Fibroblast of lung (primary cell): ENCODE measurements at regions not wholly inside any gene's neighbourhood (a gene's known extent, or its start where the extent isn't known, plus 50 kb on each side); places are given as distances from the start of the nearest gene placed in this dataset.

Experiments
- DNase-seq, 2 donors: peaks; one replicate each; pipeline versions ENCODE4 v3.0.0 to v3.0.0-alpha.2; 2010; ENCODE audit warnings: low read depth in 2 of 2
- H2AFZ ChIP-seq: 2 replicates; pipeline ENCODE4 v1.5.1; 2012; ENCODE audit warnings: low read length, control low read depth, inconsistent platforms
- H3K27ac ChIP-seq: 2 replicates; pipeline ENCODE4 v1.5.1; 2011; ENCODE audit warnings: low read length, control low read depth; ENCODE audit not compliant: insufficient read depth
- H3K27me3 ChIP-seq: 2 replicates; pipeline ENCODE4 v1.5.1; 2011; ENCODE audit warnings: mild to moderate bottlenecking, low read length; ENCODE audit not compliant: control insufficient read depth, insufficient read depth
- H3K36me3 ChIP-seq: 2 replicates; pipeline ENCODE4 v1.5.1; 2011; ENCODE audit warnings: low read length; ENCODE audit not compliant: control insufficient read depth, insufficient read depth
- H3K4me1 ChIP-seq: 2 replicates; pipeline ENCODE4 v1.5.1; 2011; ENCODE audit warnings: low read length; ENCODE audit not compliant: control insufficient read depth, insufficient read depth; ENCODE audit errors: extremely low read depth
- H3K4me2 ChIP-seq: 2 replicates; pipeline ENCODE4 v1.5.1; 2011; ENCODE audit warnings: low read length, control low read depth; ENCODE audit not compliant: insufficient read depth; ENCODE audit errors: extremely low read depth
- H3K4me3 ChIP-seq, 4 experiments: fragments of 200-600 bp in 1 of 4; sonication (generic) in 1 of 4; replicated peaks in 1 of 4; 2 replicates each; pipeline ENCODE4 v1.5.1; 2011 to 2016; ENCODE audit warnings: low read length in 4 of 4, low read depth in 3 of 4, mild to moderate bottlenecking in 3 of 4, control low read depth in 2 of 4, inconsistent platforms in 1 of 4, mixed read lengths in 1 of 4; ENCODE audit not compliant: insufficient read depth in 1 of 4; ENCODE audit errors: control extremely low read depth in 1 of 4
- H3K79me2 ChIP-seq: 2 replicates; pipeline ENCODE4 v1.5.1; 2012; ENCODE audit warnings: mild to moderate bottlenecking, low read length, inconsistent platforms; ENCODE audit not compliant: control insufficient read depth, insufficient read depth
- H3K9ac ChIP-seq: 2 replicates; pipeline ENCODE4 v1.5.1; 2011; ENCODE audit warnings: mild to moderate bottlenecking, low read length, control low read depth; ENCODE audit not compliant: insufficient read depth
- H3K9me3 ChIP-seq: 2 replicates; pipeline ENCODE4 v1.5.1; 2012; ENCODE audit warnings: low read depth, low read length; ENCODE audit not compliant: control insufficient read depth, insufficient read depth
- H4K20me1 ChIP-seq: 2 replicates; pipeline ENCODE4 v1.5.1; 2011; ENCODE audit warnings: low read length; ENCODE audit not compliant: control insufficient read depth, insufficient read depth; ENCODE audit errors: extremely low read depth
- EZH2 ChIP-seq: IDR thresholded peaks from 2 replicates; pipeline ENCODE4 v1.5.1; 2012; ENCODE audit warnings: low read length, control low read depth, mild to moderate bottlenecking; ENCODE audit errors: missing control alignments
- TF ChIP-seq, protein P1 (sequence below), 2 donors: IDR thresholded peaks in 1 of 2; conservative IDR thresholded peaks in 1 of 2; 1 replicate in 1 of 2; 2 replicates in 1 of 2; pipeline ENCODE4 v1.5.1; 2011 to 2012; ENCODE audit warnings: low read length in 2 of 2, control low read depth in 1 of 2, inconsistent platforms in 1 of 2, low read depth in 1 of 2, mild to moderate bottlenecking in 1 of 2

DNA sequence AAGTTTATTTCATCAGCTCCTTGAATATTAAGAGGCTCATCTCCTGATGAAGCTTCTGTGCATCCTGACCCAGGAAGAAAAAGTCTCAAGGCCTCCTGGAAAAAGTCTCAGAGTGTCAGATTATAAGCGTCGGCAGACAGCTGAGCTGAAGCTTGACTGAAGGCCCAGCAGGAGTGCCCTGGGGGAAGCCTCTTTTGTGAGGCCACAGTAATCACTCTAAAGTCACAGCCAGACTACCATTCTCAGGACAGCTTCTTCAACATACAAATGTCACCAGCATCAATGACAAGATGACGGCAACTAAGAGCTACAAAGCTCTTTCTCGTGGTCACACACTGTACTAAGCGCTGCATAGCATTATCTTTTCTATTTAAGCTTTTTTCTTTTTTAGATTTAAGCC lies 72.7 kb upstream of the LRRN1 start:
- Histone ChIP-seq H3K9me3 (no peaks in the 10 kb centered on the region), H3K4me2 (no peak overlapping the region), H3K4me3 (no peak overlapping the region), H4K20me1 (no peaks in the 10 kb centered on the region), H3K4me1 (no peaks in the 10 kb centered on the region), H2AFZ (no peak overlapping the region), H3K27ac (no peak overlapping the region), H3K9ac (no peak overlapping the region), H3K79me2 (no peaks in the 10 kb centered on the region), H3K36me3 (no peaks in the 10 kb centered on the region), H3K27me3 (no peaks in the 10 kb centered on the region)
- TF ChIP-seq EZH2, result no peak
- TF ChIP-seq, protein P1, sequence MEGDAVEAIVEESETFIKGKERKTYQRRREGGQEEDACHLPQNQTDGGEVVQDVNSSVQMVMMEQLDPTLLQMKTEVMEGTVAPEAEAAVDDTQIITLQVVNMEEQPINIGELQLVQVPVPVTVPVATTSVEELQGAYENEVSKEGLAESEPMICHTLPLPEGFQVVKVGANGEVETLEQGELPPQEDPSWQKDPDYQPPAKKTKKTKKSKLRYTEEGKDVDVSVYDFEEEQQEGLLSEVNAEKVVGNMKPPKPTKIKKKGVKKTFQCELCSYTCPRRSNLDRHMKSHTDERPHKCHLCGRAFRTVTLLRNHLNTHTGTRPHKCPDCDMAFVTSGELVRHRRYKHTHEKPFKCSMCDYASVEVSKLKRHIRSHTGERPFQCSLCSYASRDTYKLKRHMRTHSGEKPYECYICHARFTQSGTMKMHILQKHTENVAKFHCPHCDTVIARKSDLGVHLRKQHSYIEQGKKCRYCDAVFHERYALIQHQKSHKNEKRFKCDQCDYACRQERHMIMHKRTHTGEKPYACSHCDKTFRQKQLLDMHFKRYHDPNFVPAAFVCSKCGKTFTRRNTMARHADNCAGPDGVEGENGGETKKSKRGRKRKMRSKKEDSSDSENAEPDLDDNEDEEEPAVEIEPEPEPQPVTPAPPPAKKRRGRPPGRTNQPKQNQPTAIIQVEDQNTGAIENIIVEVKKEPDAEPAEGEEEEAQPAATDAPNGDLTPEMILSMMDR (conservative IDR thresholded peaks at IDR 0.05 in 1 of 2, IDR thresholded peaks at IDR 0.05 in 1 of 2; ENCODE audit: low read depth in 1 of 2, low read length in 2 of 2), result no peak
- no peak for DNase-seq

DNA sequence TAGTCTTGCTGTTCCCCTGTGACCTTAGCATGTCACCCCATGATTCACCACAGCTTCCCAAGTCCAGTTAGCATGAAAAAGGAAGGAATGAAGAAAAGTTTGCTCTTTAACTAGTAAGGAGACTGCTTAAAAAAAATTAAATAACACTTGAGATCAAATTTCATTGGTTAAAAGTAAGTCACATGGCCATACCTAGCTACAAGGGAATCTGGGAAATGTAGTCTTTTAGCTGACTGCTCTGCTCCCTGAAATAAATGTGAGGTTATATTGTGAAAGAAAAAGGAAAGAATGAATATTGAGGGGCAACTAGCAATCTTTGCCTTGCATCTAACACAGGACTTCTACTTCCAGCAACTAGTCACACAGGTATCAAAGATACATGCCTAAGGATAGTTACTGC lies 84.7 kb upstream of the LRRN1 start:
- Histone ChIP-seq H3K27ac (no peak overlapping the region), H3K4me1 (no peaks in the 10 kb centered on the region), H3K36me3 (no peaks in the 10 kb centered on the region), H3K9ac (no peak overlapping the region), H2AFZ (no peak overlapping the region), H4K20me1 (no peaks in the 10 kb centered on the region), H3K4me2 (no peak overlapping the region), H3K27me3 (no peaks in the 10 kb centered on the region), H3K9me3 (no peaks in the 10 kb centered on the region), H3K79me2 (no peaks in the 10 kb centered on the region), H3K4me3 (no peak overlapping the region)
- DNase-seq, result peak in 1 of 2 donors; percentile 10
- TF ChIP-seq EZH2, result no peak
- TF ChIP-seq, protein P1 (conservative IDR thresholded peaks at IDR 0.05 in 1 of 2, IDR thresholded peaks at IDR 0.05 in 1 of 2; ENCODE audit: low read depth in 1 of 2, low read length in 2 of 2), result no peak

GRCh38 chr3:3712971-3713370 lies 86.3 kb upstream of the LRRN1 start:
- H3K36me3 ChIP-seq, result no peaks in the 10 kb centered on the region
- H3K27me3 ChIP-seq, result no peaks in the 10 kb centered on the region
- H3K79me2 ChIP-seq, result no peaks in the 10 kb centered on the region
- no peak overlapping the region for H2AFZ ChIP-seq
- H4K20me1 ChIP-seq, result no peaks in the 10 kb centered on the region
- no peaks in the 10 kb centered on the region for H3K4me1 ChIP-seq
- no peaks in the 10 kb centered on the region for H3K9me3 ChIP-seq
- H3K27ac ChIP-seq, result no peak overlapping the region
- H3K4me3 ChIP-seq, result no peak overlapping the region
- H3K4me2 ChIP-seq, result no peak overlapping the region
- no peak overlapping the region for H3K9ac ChIP-seq
- no peak for TF ChIP-seq EZH2
- TF ChIP-seq, protein P1 (conservative IDR thresholded peaks at IDR 0.05 in 1 of 2, IDR thresholded peaks at IDR 0.05 in 1 of 2; ENCODE audit: low read depth in 1 of 2, low read length in 2 of 2), result no peak
- DNase-seq, result no peak
